BE2C (cell line): ENCODE measurements at regions not wholly inside any gene's neighbourhood (a gene's known extent, or its start where the extent isn't known, plus 50 kb on each side); places are given as distances from the start of the nearest gene placed in this dataset.

Source experiments
- DNase-seq: peaks from one replicate; pipeline ENCODE4 v3.0.0-alpha.2; 2020
- H3K27me3 ChIP-seq: fragments of 250-450 bp; sonication (Bioruptor Pico); 2 replicates; pipeline ENCODE4 v1.5.1; 2020; ENCODE audit warnings: mild to moderate bottlenecking
- H3K36me3 ChIP-seq: fragments of 250-450 bp; sonication (Bioruptor Pico); 2 replicates; pipeline ENCODE4 v1.5.1; 2020; ENCODE audit warnings: mild to moderate bottlenecking
- H3K4me1 ChIP-seq: fragments of 250-450 bp; sonication (Bioruptor Pico); 2 replicates; pipeline ENCODE4 v1.5.1; 2020
- H3K4me3 ChIP-seq: 2 replicates; pipeline ENCODE4 v1.5.1; 2011; ENCODE audit warnings: low read depth, low read length
- H3K9me3 ChIP-seq: fragments of 250-450 bp; sonication (Bioruptor Pico); 2 replicates; pipeline ENCODE4 v1.5.1; 2020
- CTCF ChIP-seq: IDR thresholded peaks from 2 replicates; pipeline ENCODE4 v1.5.1; 2012; ENCODE audit warnings: mild to moderate bottlenecking, low read depth, low read length

GRCh38 chr3:76582632-76583378, 457.1 kb upstream of the ROBO2 start:
- Histone ChIP-seq H3K4me3 (no peak overlapping the region), H3K36me3 (no peaks in the 10 kb centered on the region), H3K27me3 (no peaks in the 10 kb centered on the region), H3K9me3 (no peaks in the 10 kb centered on the region), H3K4me1 (0 out of 2 replicates have a peak, but pooled peaks cover 3% of the 10 kb centered on the region)
- TF ChIP-seq CTCF = no peak
- DNase-seq = no peak

- peak; percentile 68 for TF ChIP-seq CTCF
- H3K27me3 ChIP-seq = no peaks in the 10 kb centered on the region
- H3K4me3 ChIP-seq = no peak overlapping the region
- no peak for DNase-seq
- 0 out of 2 replicates have a peak, but pooled peaks cover 3% of the 10 kb centered on the region for H3K4me1 ChIP-seq
- no peaks in the 10 kb centered on the region for H3K9me3 ChIP-seq
- no peaks in the 10 kb centered on the region for H3K36me3 ChIP-seq
These were observed 454.0 kb upstream of the ROBO2 start for GRCh38 chr3:76585794-76586392.

- no peak for DNase-seq
- Histone ChIP-seq H3K4me1 (0 out of 2 replicates have a peak, but pooled peaks cover 3% of the 10 kb centered on the region), H3K9me3 (no peaks in the 10 kb centered on the region), H3K27me3 (no peaks in the 10 kb centered on the region), H3K4me3 (no peak overlapping the region), H3K36me3 (no peaks in the 10 kb centered on the region)
- no peak for TF ChIP-seq CTCF
These were observed 453.4 kb upstream of the ROBO2 start for GRCh38 chr3:76586471-76586870.

- no peaks in the 10 kb centered on the region; the same call in 1 of the 2 replicates for H3K4me1 ChIP-seq
- no peak for TF ChIP-seq CTCF
- no peaks in the 10 kb centered on the region for H3K9me3 ChIP-seq
- no peak for DNase-seq
- no peaks in the 10 kb centered on the region for H3K36me3 ChIP-seq
- no peaks in the 10 kb centered on the region for H3K27me3 ChIP-seq
- no peak overlapping the region for H3K4me3 ChIP-seq
These were observed 429.7 kb upstream of the ROBO2 start for GRCh38 chr3:76610150-76610549.

- DNase-seq = no peak
- H3K36me3 ChIP-seq = no peaks in the 10 kb centered on the region
- H3K9me3 ChIP-seq = no peaks in the 10 kb centered on the region
- no peak for TF ChIP-seq CTCF
- no peak overlapping the region for H3K4me3 ChIP-seq
- H3K27me3 ChIP-seq = no peaks in the 10 kb centered on the region
- H3K4me1 ChIP-seq = no peaks in the 10 kb centered on the region
These were observed 424.2 kb upstream of the ROBO2 start for GRCh38 chr3:76615719-76616118.

- TF ChIP-seq CTCF = no peak
- Histone ChIP-seq H3K4me3 (no peak overlapping the region), H3K9me3 (no peaks in the 10 kb centered on the region), H3K27me3 (no peaks in the 10 kb centered on the region), H3K4me1 (no peaks in the 10 kb centered on the region), H3K36me3 (no peaks in the 10 kb centered on the region)
- no peak for DNase-seq
These were observed 415.7 kb upstream of the ROBO2 start for GRCh38 chr3:76624164-76624563.
